GM12891 (cell line): ENCODE measurements at regions not wholly inside any gene's neighbourhood (a gene's known extent, or its start where the extent isn't known, plus 50 kb on each side); places are given as distances from the start of the nearest gene placed in this dataset.

Experiments used
- PAX5 ChIP-seq: IDR thresholded peaks from 2 replicates; pipeline ENCODE4 v1.6.1; 2011; ENCODE audit warnings: low read length, moderate library complexity, mild to moderate bottlenecking; ENCODE audit not compliant: insufficient read depth, severe bottlenecking
- POLR2A ChIP-seq: IDR thresholded peaks from 2 replicates; pipeline ENCODE4 v1.6.1; 2011; ENCODE audit warnings: low read depth, low read length, control low read depth
- POLR2AphosphoS5 ChIP-seq: IDR thresholded peaks from 2 replicates; pipeline ENCODE4 v1.6.1; 2011; ENCODE audit warnings: low read depth, low read length, control low read depth
- TAF1 ChIP-seq: IDR thresholded peaks from 2 replicates; pipeline ENCODE4 v1.6.1; 2011; ENCODE audit warnings: low read depth, low read length, control low read depth

DNA sequence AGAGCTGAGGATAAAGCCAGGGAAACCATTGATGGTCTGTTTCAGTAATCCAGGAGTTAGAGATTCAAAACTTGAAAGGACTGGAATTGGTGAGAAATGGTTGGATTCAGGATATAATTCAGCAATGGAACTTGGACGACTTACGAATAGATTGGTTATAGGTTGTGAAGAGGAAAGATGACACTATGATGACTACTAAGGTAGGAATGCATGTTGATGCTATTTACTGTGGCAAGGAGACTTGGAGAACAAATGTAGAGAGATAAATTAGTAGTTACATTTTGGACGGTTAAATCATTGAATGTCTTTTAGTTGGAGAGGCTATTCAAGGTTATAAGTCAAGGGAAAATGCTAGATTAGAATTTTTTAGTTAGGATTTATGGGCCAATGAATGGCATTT is 365.4 kb upstream of the TECRL start:
- TF ChIP-seq POLR2A (no peak), POLR2AphosphoS5 (no peak), TAF1 (no peak), PAX5 (no peak)
